ENCODE measurements at regions not wholly inside any gene's neighbourhood (a gene's known extent, or its start where the extent isn't known, plus 50 kb on each side); places are given as distances from the start of the nearest gene placed in this dataset.

DNA sequence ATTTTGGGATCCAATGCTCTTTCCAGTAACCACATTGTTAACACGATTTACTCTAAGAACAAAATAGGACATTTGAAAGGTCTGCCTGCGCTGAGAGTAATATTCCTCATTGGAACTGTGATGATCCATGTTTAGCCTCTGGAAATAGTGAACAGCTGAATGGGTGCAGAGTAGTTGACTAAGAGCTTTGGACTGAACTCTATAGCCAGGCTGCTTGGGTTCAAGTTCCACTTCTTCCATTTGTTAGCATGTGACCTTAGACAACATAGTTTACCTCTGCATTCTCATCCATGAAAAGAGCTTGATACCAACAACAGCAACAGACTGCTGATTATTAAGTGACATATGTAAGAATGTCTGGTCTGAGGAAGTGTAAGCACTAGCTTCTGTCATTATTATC lies 128.3 kb upstream of the MMADHC start:
- no peak for ATAC-seq
- CTCF ChIA-PET, result no interaction called here
- TF ChIP-seq SIN3A (IDR thresholded peaks at IDR 0.05; ENCODE audit: low read depth) (no peak), ZFX (IDR thresholded peaks at IDR 0.05) (no peak), SP1 (IDR thresholded peaks at IDR 0.05; ENCODE audit: low read depth) (no peak), FOSL1 (IDR thresholded peaks at IDR 0.05; ENCODE audit: low read depth) (no peak), SRF (IDR thresholded peaks at IDR 0.05; ENCODE audit: low read depth) (no peak), YY1 (IDR thresholded peaks at IDR 0.05; ENCODE audit: extremely low read depth, insufficient replicate concordance, low read depth, low read length) (no peak), RAD21 (IDR thresholded peaks at IDR 0.05; ENCODE audit: low read depth) (no peak), CBX3 (IDR thresholded peaks at IDR 0.05; ENCODE audit: low read depth) (no peak), POLR2A (IDR thresholded peaks at IDR 0.05; ENCODE audit: borderline replicate concordance, extremely low read depth, insufficient read depth, insufficient read length) (no peak), EZH2phosphoT487 (IDR thresholded peaks at IDR 0.05; ENCODE audit: borderline replicate concordance) (no peak), EGR1 (IDR thresholded peaks at IDR 0.05; ENCODE audit: low read depth) (no peak), ZNF274 (IDR thresholded peaks at IDR 0.05; ENCODE audit: low read depth, low read length) (no peak), EZH2 (IDR thresholded peaks at IDR 0.05) (no peak)
- TF ChIP-seq, protein P1, sequence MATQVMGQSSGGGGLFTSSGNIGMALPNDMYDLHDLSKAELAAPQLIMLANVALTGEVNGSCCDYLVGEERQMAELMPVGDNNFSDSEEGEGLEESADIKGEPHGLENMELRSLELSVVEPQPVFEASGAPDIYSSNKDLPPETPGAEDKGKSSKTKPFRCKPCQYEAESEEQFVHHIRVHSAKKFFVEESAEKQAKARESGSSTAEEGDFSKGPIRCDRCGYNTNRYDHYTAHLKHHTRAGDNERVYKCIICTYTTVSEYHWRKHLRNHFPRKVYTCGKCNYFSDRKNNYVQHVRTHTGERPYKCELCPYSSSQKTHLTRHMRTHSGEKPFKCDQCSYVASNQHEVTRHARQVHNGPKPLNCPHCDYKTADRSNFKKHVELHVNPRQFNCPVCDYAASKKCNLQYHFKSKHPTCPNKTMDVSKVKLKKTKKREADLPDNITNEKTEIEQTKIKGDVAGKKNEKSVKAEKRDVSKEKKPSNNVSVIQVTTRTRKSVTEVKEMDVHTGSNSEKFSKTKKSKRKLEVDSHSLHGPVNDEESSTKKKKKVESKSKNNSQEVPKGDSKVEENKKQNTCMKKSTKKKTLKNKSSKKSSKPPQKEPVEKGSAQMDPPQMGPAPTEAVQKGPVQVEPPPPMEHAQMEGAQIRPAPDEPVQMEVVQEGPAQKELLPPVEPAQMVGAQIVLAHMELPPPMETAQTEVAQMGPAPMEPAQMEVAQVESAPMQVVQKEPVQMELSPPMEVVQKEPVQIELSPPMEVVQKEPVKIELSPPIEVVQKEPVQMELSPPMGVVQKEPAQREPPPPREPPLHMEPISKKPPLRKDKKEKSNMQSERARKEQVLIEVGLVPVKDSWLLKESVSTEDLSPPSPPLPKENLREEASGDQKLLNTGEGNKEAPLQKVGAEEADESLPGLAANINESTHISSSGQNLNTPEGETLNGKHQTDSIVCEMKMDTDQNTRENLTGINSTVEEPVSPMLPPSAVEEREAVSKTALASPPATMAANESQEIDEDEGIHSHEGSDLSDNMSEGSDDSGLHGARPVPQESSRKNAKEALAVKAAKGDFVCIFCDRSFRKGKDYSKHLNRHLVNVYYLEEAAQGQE (IDR thresholded peaks at IDR 0.05; ENCODE audit: low read depth), result no peak
- TF ChIP-seq, protein P2, sequence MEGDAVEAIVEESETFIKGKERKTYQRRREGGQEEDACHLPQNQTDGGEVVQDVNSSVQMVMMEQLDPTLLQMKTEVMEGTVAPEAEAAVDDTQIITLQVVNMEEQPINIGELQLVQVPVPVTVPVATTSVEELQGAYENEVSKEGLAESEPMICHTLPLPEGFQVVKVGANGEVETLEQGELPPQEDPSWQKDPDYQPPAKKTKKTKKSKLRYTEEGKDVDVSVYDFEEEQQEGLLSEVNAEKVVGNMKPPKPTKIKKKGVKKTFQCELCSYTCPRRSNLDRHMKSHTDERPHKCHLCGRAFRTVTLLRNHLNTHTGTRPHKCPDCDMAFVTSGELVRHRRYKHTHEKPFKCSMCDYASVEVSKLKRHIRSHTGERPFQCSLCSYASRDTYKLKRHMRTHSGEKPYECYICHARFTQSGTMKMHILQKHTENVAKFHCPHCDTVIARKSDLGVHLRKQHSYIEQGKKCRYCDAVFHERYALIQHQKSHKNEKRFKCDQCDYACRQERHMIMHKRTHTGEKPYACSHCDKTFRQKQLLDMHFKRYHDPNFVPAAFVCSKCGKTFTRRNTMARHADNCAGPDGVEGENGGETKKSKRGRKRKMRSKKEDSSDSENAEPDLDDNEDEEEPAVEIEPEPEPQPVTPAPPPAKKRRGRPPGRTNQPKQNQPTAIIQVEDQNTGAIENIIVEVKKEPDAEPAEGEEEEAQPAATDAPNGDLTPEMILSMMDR (IDR thresholded peaks at IDR 0.05 in 2 of 3, conservative IDR thresholded peaks at IDR 0.05 in 1 of 3; ENCODE audit: borderline replicate concordance in 1 of 3, insufficient read depth in 1 of 3, low read depth in 2 of 3, low read length in 2 of 3), result no peak
- no peak overlapping the region for H3K4me3 ChIP-seq (replicated peaks in 1 of 2; ENCODE audit: low read depth in 1 of 2, low read length in 2 of 2)
- H3K9me3 ChIP-seq (ENCODE audit: control insufficient read depth in 1 of 2, insufficient read depth in 1 of 2, low read depth in 1 of 2, low read length in 2 of 2), result no peaks in the 10 kb centered on the region
- H3K79me2 ChIP-seq (ENCODE audit: insufficient read depth, low read length), result no peaks in the 10 kb centered on the region
- H3K4me2 ChIP-seq (ENCODE audit: low read length), result no peak overlapping the region
- no TSS peak for BruUV-seq (replicated peaks)
- POLR2A ChIA-PET, result no interaction called here
- H3K4me1 ChIP-seq (ENCODE audit: control insufficient read depth in 1 of 2, insufficient read depth in 2 of 2, low read length in 2 of 2), result no peaks in the 10 kb centered on the region
- H3K27ac ChIP-seq (ENCODE audit: low read depth, low read length), result no peak overlapping the region
- no peak for DNase-seq (ENCODE audit: low read depth, low spot score)
- no peaks in the 10 kb centered on the region; the same call in 1 of the 2 replicates for H3K9me2 ChIP-seq (ENCODE audit: insufficient read depth)
- H3K36me3 ChIP-seq (ENCODE audit: control insufficient read depth in 1 of 2, insufficient read depth in 2 of 2, low read length in 2 of 2), result no peaks in the 10 kb centered on the region
- no peak overlapping the region for H3K9ac ChIP-seq (ENCODE audit: low read length)
- RAD21 ChIA-PET (ENCODE audit: low non-redundant PET in 1 of 2, low total read pairs in 2 of 2, uncharacterized antibody in 2 of 2, unreplicated experiment in 2 of 2), result no interaction called here
- no peak overlapping the region for H2AFZ ChIP-seq (ENCODE audit: low read depth, low read length, poor library complexity, severe bottlenecking)
- intact Hi-C loops (cut with micrococcal nuclease), result loop anchor here (1.0 kb wide), 1 partner anchor 119 kb away; no protein-coding TSS in a partner anchor
- H4K20me1 ChIP-seq (ENCODE audit: insufficient read depth), result no peaks in the 10 kb centered on the region
- H3K27me3 ChIP-seq (ENCODE audit: insufficient read depth, low read length), result no peaks in the 10 kb centered on the region
